Duodenal mucosa (tissue), 2 donors: ENCODE measurements at regions not wholly inside any gene's neighbourhood (a gene's known extent, or its start where the extent isn't known, plus 50 kb on each side); places are given as distances from the start of the nearest gene placed in this dataset.

Experiments used
- H3K27ac ChIP-seq: one replicate; pipeline ENCODE4 v1.7.0; 2013; ENCODE audit warnings: low read depth, low read length
- H3K27me3 ChIP-seq, 2 donors: one replicate each; pipeline ENCODE4 v1.7.0; 2013; ENCODE audit warnings: low read length in 2 of 2, control low read depth in 1 of 2; ENCODE audit not compliant: insufficient read depth in 2 of 2, control insufficient read depth in 1 of 2
- H3K36me3 ChIP-seq, 2 donors: one replicate each; pipeline ENCODE4 v1.7.0; 2013; ENCODE audit warnings: low read length in 2 of 2, control low read depth in 1 of 2; ENCODE audit not compliant: insufficient read depth in 2 of 2, control insufficient read depth in 1 of 2
- H3K4me1 ChIP-seq, 2 donors: one replicate each; pipeline ENCODE4 v1.7.0; 2013; ENCODE audit warnings: low read length in 2 of 2, control low read depth in 1 of 2; ENCODE audit not compliant: insufficient read depth in 2 of 2, control insufficient read depth in 1 of 2
- H3K4me3 ChIP-seq, 2 donors: one replicate each; pipeline ENCODE4 v1.7.0; 2013; ENCODE audit warnings: low read length in 2 of 2, low read depth in 1 of 2
- H3K9ac ChIP-seq, 2 donors: one replicate each; pipeline ENCODE4 v1.7.0; 2013; ENCODE audit warnings: low read length in 2 of 2, low read depth in 1 of 2
- H3K9me3 ChIP-seq, 2 donors: one replicate each; pipeline ENCODE4 v1.7.0; 2013; ENCODE audit warnings: low read length in 2 of 2, control low read depth in 1 of 2; ENCODE audit not compliant: control insufficient read depth in 1 of 2

DNA sequence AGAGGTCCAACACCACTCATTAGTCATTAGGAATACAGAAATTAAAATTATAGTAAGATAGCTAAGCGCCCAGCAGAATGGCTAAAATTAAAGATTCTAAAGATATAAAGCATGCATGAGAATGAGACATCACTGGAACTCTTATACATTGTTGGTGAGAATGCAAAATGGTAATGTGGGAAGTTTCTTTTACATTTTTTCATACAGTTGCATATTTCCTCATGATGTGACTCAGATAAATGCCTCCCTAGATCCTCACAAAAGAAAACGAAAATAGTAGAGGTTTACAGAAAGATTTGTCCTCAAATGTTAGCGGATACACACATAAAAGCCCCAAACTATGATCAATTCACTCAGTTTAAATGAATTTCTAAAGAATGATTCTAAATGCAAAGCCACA is 633.7 kb upstream of the GJE1 start:
- Histone ChIP-seq H3K9me3 (no peaks in the 10 kb centered on the region), H3K27ac (no peak overlapping the region), H3K4me1 (no peaks in the 10 kb centered on the region), H3K9ac (no peak overlapping the region), H3K4me3 (no peak overlapping the region), H3K36me3 (no peaks in the 10 kb centered on the region), H3K27me3 (no peaks in the 10 kb centered on the region)

DNA sequence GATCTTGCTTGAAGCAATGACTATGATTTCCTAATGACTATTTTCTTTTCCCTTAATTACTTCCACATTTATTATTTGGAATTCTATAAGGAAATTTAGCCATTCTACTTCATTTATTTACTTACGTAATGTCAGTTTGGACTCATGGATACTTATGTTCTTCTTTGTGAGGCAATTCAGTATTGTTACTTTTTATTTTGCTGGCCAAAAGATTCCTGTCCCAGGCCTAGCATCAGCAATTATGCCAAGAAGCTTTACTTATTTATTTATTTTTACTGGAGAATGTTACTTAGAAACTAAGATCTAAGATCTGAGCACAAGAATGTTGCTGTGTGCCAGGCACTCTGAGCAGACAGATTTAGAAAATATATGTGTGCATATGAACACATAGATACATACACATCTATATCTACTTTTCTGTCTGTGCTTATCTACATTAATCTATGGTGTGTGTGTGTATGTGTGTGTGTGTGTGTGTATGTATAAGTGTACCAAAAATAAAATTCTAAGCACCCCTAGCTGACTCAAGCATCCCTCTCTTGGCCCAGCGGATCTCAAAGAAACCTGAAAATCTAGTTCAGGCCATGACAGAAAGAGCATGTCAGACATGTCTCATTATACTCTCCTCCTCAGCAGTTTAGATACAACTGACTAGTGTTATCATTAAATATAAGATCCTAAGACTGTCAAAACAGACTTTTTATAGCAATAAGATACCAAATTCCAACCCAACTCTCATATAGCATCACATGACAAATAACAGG is 640.0 kb upstream of the GJE1 start:
- no peak overlapping the region for H3K4me3 ChIP-seq
- no peak overlapping the region for H3K9ac ChIP-seq
- H3K36me3 ChIP-seq: no peaks in the 10 kb centered on the region
- H3K27me3 ChIP-seq: no peaks in the 10 kb centered on the region
- no peak overlapping the region for H3K27ac ChIP-seq
- no peaks in the 10 kb centered on the region for H3K4me1 ChIP-seq
- H3K9me3 ChIP-seq: no peaks in the 10 kb centered on the region

DNA sequence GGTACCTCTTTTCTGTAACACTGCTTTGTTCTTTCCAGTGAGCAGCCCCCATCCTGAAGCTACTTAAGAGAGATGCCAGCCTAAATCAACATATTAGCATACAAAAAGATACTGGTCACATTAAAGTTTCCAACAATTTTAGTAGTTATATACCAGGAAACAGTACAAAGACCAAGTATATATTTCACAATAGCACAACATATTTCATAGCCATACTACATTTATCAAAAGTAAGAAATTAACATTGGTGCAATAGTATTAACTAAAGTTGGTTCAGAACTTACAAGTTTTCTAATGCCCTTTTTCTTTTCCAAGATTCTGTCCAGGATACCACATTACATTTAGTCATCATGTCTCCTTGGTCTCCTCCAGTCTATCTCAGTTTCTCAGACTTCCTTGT is 641.0 kb upstream of the GJE1 start:
- no peak overlapping the region for H3K4me3 ChIP-seq

DNA sequence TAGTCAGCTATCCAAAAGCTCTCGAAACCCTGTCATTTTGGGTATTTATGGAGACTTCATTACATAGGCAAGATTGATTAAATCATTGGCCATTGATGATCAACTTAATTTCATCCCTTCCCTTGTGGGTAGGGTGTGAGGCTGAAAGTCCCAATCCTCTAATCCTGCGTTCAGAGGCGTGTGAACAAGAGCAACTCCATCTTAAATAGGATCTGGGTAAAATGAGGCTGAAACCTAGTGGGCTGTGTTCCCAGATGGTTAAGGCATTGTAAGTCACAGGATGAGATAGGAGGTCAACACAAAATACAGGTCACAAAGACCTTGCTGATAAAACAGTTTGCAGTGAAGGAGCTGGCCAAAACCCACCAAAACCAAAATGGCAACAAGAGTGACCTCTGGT is 641.7 kb upstream of the GJE1 start:
- no peaks in the 10 kb centered on the region for H3K36me3 ChIP-seq
- H3K27me3 ChIP-seq: no peaks in the 10 kb centered on the region
- no peak overlapping the region for H3K4me3 ChIP-seq
- H3K9me3 ChIP-seq: no peaks in the 10 kb centered on the region
- H3K4me1 ChIP-seq: no peaks in the 10 kb centered on the region
- H3K9ac ChIP-seq: no peak overlapping the region
- H3K27ac ChIP-seq: no peak overlapping the region

More for the DNA sequence above, 641.0 kb upstream of the GJE1 start:
- Histone ChIP-seq H3K4me1 (no peaks in the 10 kb centered on the region), H3K9ac (no peak overlapping the region), H3K27me3 (no peaks in the 10 kb centered on the region), H3K36me3 (no peaks in the 10 kb centered on the region), H3K9me3 (no peaks in the 10 kb centered on the region), H3K27ac (no peak overlapping the region)

DNA sequence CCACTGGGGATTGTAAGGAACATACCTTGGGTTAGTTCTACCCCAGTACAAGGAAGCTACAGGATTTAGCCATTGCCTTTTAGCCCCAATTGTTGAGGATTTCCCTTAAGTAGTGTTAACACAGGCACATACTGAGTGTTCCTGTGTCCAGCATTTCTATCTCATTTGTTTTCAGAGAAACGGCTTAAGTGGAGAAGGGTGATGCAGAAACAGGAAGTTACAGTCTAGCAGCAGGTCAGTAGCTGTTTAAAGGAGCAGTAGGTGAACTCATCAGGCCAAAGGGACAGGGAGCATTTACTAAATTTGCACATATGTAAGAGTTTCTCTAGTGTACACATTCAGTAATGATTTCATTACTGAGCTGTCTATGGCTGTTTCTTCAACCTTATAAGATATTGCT is 644.2 kb upstream of the GJE1 start:
- no peaks in the 10 kb centered on the region for H3K9me3 ChIP-seq
- no peak overlapping the region for H3K9ac ChIP-seq
- H3K27me3 ChIP-seq: no peaks in the 10 kb centered on the region
- H3K27ac ChIP-seq: no peak overlapping the region
- H3K4me3 ChIP-seq: no peak overlapping the region
- H3K4me1 ChIP-seq: no peaks in the 10 kb centered on the region
- no peaks in the 10 kb centered on the region for H3K36me3 ChIP-seq

DNA sequence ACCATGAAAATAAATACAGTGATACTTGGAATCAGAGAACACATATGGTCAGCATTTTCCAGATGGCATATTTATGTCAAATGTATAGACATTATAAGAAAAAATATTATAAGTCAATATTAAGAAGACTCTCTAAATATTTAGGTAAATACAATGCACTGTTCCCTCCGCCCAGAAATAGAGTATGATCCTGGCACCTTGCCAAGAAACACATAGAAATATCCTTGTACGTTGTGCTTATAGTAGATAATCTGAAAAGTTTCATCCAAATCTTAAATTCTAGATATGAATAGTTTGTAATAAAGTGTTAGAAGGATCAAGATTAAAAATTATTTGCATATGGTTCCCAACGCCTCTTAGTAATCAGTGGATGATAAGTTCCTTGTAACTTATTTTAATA is 645.8 kb upstream of the GJE1 start:
- Histone ChIP-seq H3K27me3 (no peaks in the 10 kb centered on the region), H3K4me3 (no peak overlapping the region), H3K4me1 (peaks cover 0 to 4% of the 10 kb centered on the region in 2 donors), H3K9ac (no peak overlapping the region), H3K36me3 (no peaks in the 10 kb centered on the region), H3K9me3 (no peaks in the 10 kb centered on the region), H3K27ac (no peak overlapping the region)

DNA sequence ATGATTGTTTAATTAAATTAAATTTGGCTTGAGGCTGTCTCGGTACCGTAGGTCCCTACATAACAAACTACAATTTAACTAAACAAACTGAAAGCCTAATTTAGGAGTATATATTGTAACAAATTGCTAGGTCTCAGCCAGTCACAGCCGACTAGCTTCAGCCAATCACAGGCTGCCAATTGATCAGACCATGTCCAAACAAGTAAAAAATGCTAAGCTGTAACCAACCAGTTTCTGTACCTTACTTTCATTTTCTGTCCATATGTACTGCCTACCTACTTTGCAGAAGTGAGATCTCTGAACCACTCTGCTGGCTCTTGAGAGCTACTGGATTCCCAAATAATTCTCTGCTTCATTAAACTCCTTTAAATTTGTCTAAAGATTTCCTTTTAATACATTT is 648.0 kb upstream of the GJE1 start:
- Histone ChIP-seq H3K9me3 (no peaks in the 10 kb centered on the region), H3K36me3 (no peaks in the 10 kb centered on the region), H3K4me1 (peaks cover 0 to 4% of the 10 kb centered on the region in 2 donors), H3K4me3 (no peak overlapping the region), H3K9ac (no peak overlapping the region), H3K27me3 (no peaks in the 10 kb centered on the region), H3K27ac (no peak overlapping the region)

DNA sequence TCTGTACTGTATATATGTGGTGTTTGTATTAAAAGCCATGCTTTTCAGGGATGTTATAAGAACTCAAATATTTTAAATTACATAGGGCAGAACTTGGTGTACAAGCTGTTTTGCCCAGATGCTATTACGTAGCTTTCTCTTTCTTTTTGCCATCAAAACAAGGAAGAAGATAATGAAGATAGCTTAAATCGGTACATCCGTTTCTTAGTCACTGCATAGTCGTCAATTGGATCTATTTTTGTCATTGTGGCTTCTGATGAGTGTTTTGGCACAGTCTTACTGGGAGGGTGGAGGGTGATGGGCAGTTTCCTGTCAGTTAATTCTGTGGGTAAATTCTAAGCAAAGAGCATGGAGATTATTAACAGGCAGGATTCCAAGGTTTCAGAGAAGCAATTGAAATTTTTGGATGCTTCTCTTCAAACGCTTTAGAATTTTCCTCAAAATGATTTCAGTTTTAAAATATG is 649.1 kb upstream of the GJE1 start:
- H3K9ac ChIP-seq: peak overlapping the region; percentile 10 to 24
- H3K27ac ChIP-seq: peak overlapping the region; percentile 18
- H3K27me3 ChIP-seq: no peaks in the 10 kb centered on the region
- no peaks in the 10 kb centered on the region for H3K9me3 ChIP-seq
- peak overlapping the region; percentile 27 to 46 for H3K4me3 ChIP-seq
- H3K4me1 ChIP-seq: peaks cover 0 to 4% of the 10 kb centered on the region in 2 donors
- no peaks in the 10 kb centered on the region for H3K36me3 ChIP-seq

DNA sequence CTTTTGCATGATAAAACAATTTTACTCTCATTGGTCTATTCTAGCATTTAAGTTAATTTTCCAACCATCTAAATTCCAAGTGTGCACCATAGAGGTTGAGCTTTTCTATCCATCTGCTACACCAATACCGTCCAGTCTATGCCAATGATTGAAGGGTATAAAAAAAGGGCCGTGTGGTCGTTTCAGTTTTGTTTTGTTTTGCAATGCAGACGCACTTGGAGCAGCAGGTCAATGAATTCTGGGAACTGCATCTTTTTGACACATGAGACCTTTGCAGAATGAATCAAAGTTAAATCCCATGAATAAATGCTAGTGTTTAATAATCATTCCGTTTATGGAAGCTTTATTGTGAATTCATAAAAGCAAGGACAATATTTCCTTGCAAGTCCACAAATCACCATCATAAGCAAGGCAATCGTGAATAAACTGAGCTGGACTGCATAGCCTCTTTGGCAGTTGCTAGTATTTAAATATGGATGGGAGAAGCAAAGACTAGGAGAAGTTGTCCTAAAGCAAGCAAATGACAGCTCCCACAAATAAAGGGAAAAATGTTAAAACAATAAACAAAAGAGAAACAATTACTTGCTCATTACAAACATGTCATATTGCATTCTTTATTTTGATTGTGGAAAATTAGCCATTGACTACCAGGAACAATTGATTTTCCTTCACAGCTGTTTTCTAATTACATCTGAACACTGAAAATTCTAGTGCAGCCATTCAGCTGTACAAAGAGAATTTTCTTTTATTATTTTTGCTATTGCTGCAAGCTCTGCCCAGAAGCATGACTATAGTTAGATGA is 649.7 kb upstream of the GJE1 start:
- Histone ChIP-seq H3K4me3 (peak overlapping the region; percentile 27 to 46), H3K9me3 (no peaks in the 10 kb centered on the region), H3K27ac (no peak overlapping the region), H3K9ac (peak overlapping the region; percentile 10 to 24), H3K4me1 (peaks cover 0 to 4% of the 10 kb centered on the region in 2 donors), H3K27me3 (no peaks in the 10 kb centered on the region), H3K36me3 (no peaks in the 10 kb centered on the region)

DNA sequence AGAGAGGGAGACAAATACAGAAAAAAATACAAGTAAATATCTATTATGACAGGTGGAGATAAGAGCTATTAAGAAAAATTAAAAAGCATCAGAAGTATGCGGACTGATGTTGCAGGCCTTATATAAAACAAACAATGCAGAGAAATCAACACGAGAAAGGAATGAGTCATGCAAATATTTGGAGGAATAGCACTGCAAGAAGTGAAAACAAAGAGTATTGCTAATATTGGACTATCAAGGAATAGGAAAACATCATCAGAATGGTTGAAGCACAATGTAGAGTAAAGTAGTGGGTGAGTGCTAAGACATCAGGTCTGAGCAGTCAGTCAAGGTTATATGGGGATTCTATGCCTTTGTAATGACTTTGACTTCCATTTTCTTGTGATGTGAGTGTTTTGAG is 657.5 kb upstream of the GJE1 start:
- Histone ChIP-seq H3K27me3 (no peaks in the 10 kb centered on the region), H3K4me1 (no peaks in the 10 kb centered on the region), H3K36me3 (no peaks in the 10 kb centered on the region), H3K27ac (no peak overlapping the region), H3K9me3 (no peaks in the 10 kb centered on the region), H3K4me3 (no peak overlapping the region), H3K9ac (no peak overlapping the region)
